ENCODE measurements at regions not wholly inside any gene's neighbourhood (a gene's known extent, or its start where the extent isn't known, plus 50 kb on each side); places are given as distances from the start of the nearest gene placed in this dataset.
"Not testable (repeated sequence)": the region's sequence is repeated elsewhere in the genome, so short reads cannot be mapped to it uniquely, and the experiment has no call there.

GRCh38 chr16:48054881-48055601 lies 100.8 kb downstream of the ABCC12 start:
- DNase-seq, result peak; percentile 6 to 21

DNA sequence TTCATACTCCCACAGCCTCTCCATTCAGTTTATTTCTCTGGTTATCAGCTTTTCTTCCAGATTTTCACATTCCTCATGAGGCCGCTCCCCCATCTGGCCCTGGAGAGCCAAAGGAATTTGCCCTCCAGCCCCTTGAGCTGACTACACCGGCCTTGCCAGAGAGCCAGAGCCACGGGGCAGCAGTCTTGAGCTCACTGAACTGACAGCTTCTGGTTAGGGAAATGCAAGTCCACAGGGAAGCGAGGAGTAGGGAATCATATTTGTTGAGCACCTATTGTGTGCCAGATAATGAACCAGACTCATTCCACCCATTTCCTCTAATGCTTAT lies 102.4 kb downstream of the ABCC12 start:
- no peak for DNase-seq

DNA sequence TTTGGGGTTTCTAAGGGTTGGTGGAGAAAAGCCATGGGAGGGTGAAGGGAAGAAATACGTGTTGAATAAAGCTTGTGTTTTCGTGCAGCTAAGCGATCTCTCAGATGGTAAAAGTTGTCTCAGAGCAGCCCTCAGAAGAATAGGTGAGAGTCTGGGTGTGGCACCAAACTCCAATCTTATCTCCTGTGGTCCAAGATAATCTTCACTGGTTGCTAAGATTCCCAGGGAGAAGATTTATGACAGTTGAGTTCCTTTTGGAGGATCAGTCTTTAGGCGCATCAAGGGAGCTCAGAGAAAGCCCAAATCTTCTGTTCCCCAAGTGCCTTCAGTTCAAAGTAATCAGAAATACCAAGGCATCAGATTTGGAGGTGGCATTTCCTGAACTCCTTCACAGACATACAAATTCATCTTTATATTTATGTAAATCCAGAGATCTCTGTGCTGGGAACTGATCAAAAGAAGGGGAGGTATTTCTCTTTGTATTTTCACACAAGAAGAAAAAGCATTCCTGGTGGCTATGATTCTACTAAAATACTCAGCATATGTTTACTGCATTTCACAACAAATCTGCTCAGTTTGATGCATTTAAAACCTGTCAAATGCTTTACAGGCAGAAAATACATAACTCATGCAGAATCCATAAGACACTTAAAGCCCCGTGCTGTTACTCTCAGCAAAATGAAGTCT lies 102.9 kb downstream of the ABCC12 start:
- no peak for DNase-seq

DNA sequence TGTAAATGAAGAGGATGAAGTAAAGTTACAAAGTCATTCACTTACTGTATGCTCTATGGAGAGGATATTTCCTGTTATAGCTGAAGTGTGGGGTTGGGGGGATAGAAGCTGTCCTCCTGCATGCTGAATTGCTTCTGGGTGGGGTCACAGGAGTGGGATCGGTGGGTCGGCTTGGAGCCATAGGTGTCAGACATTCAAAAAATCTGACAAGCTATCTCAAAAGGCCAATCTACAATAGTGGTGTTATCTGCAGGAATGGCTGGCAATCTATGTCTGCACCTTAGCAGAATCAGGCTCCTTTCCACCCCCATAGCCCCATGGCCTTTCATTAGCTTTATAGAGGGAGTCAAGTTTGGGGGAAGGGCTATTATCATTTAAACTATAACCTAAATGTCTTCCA lies 104.9 kb downstream of the ABCC12 start:
- DNase-seq, result no peak

DNA sequence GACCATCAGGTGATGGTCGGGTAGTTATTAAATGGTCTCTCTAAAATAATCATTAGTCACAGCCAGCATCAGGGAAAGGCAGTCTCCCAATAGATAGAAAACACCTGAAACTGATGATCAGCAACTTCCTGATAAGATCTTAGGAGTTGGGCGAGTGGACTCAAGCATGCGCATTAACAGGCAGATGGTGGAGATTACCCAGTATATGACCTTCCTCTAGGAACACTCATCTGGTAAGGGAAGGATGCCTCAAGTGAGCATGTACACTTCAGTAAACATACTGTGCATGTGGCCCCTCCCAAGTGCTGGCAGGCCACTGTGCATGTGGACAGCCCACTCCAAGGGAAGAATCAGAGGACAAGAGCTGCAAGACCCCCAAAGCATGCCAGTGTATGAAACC lies 105.9 kb downstream of the ABCC12 start:
- DNase-seq, result no peak

DNA sequence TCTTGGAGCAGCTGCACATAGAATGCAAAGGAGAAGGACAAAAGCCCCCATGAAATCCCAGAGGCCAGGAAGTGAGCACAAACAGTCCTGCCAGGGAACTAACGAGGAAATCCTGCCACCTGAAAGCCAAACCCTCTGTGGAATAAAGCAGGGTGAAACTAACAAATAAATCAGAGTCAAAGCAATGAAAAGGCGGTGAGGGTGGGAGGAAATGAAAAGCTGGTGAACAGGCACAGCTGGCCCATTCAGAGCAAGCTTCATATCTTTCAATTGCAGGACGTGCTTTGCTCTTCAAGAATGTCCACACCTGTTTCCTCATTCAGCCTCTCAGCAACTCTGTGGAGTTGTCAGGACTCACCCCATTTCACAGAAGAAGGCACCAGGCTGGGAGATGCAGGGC lies 108.1 kb downstream of the ABCC12 start:
- DNase-seq, result no peak

GRCh38 chr16:48047241-48047640 lies 108.6 kb downstream of the ABCC12 start:
- DNase-seq, result no peak

DNA sequence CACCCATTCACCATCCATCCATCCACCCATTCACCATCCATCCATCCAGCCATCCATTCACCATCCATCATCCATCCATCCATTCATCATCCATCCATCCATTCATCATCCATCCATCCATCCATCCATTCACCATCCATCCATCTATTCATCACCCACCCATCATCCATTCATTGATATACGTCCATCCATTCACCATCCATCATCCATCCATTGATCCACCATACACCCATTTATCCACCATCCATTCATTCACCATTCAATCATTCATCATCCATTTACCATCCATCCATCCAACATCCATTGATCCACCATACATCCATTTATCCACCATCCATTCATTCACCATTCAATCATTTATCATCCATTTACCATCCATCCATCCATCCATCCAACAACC lies 111.7 kb downstream of the ABCC12 start:
- no peak for DNase-seq

- no peak for DNase-seq
Observed at GRCh38 chr16:48041981-48042421, 113.8 kb downstream of the ABCC12 start.

DNA sequence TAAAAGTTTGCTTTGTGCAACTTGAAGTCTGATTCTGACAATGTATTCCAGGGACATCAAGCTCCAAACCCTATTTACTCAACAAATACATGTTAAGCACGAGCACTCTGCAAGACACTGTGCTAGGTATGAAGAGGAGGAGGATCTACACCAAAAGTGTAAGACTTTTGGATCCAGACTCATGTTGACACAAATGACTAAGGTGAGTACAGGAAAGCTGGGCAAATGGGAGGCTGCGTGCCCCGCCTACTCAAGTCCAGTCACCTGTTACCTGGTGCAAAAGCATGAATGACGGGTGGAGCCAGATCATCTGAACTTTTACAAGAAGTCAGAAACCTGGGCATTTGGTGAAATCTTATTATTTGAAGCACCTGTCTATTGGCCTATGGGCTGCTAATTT lies 120.7 kb downstream of the ABCC12 start:
- no peak for DNase-seq

DNA sequence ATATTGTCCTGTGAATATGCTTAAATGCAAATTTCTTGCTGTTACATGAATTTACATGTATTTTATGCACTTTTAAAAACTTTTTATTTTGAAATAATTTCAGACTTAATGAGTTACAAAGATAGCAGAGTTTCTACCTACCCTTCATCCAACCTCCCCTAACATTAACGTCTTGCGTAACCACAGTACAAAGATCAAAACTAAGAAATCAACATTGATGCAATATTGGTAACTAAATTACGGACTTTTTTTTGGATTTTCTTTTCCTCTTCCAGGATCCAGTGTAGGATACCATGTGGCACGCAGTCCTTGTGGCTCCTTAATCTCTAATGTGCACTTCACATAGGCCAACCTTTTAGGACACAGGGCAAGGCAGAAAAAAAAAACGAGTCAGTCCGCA lies 124.9 kb downstream of the ABCC12 start:
- no peak for DNase-seq

GRCh38 chr16:48029768-48030167 lies 126.0 kb downstream of the ABCC12 start:
- DNase-seq, result no peak

DNA sequence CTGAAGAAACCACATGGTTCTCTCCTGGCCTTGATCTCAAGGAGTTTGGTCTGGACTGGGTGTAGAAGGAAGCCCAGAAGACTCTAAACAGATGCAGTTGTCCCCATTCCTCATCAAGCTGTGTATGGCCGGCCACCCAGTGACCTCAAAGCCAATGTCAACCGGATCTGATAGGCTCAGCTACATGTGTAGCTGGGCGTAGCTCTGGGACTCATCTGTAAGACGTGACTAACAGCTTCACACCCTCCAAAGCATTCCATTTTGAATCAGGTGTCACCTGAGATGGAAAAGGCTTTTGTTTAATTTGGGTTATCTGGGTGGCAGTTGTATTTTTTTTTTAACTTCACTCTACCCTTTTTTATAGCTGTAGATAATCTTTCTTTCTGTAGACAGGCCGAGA lies 130.4 kb downstream of the ABCC12 start:
- no peak for DNase-seq

DNA sequence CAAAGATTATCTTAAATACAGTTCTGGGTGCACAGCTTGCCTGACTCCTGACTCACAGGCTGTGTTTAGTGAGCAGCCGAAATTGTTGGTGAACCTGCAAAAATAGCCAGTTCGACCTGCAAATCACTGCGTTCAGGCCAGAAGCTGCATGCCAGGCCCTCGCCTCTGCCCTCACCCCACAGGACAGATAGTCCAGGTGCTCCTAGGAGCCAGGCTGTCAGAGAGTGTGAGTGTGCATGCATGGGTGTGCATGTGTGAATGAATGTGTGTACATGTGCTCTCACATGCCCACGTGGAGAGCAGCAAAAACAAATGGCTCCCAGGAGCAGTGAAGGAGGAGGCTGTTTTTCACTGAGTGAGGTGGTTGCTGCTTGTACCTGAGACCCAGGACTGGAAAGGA lies 131.8 kb downstream of the ABCC12 start:
- DNase-seq, result no peak

GRCh38 chr16:48022496-48022895 lies 133.3 kb downstream of the ABCC12 start:
- no peak for DNase-seq

- DNase-seq, result not testable (repeated sequence)
Observed at GRCh38 chr16:48020617-48021016, 135.2 kb downstream of the ABCC12 start.

GRCh38 chr16:48014349-48015135 lies 141.3 kb downstream of the ABCC12 start:
- no peak for DNase-seq

GRCh38 chr16:48013491-48013901 lies 142.3 kb downstream of the ABCC12 start:
- DNase-seq, result no peak

GRCh38 chr16:48011878-48012658 lies 143.7 kb downstream of the ABCC12 start:
- no peak for DNase-seq

- DNase-seq, result no peak
Observed at GRCh38 chr16:48011466-48011865, 144.3 kb downstream of the ABCC12 start.

- DNase-seq, result no peak
Observed at GRCh38 chr16:48008011-48008525, 147.7 kb downstream of the ABCC12 start.

DNA sequence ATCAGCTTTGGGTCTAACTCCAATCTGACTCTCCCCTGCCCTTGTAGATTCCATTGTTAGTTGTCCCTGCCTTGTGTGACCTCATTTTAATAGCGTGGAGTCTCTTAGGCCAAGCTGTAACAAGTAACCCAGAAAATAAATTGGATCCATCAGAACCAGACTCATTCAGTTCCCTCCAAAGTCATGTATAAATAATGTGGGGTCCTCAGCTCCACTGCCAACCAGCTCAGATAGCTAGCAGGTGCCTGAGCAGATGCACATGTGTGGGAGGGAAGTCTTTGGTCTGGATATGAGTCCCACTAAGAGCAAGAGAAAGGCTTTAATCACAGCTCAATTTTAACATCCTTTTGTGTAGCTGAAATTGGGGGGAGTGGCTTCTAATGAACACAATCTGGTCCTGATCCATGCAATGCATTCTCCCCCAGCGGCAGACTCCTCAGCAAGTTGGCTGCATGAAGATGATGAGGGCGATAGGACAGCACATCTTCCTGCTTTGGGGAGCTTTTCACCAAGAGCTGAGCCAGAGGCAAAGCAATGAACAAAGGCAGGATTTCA lies 151.6 kb downstream of the ABCC12 start:
- DNase-seq, result no peak

Measured in AML-193 (cell line).